ENCODE measurements at regions not wholly inside any gene's neighbourhood (a gene's known extent, or its start where the extent isn't known, plus 50 kb on each side); places are given as distances from the start of the nearest gene placed in this dataset.

DNA sequence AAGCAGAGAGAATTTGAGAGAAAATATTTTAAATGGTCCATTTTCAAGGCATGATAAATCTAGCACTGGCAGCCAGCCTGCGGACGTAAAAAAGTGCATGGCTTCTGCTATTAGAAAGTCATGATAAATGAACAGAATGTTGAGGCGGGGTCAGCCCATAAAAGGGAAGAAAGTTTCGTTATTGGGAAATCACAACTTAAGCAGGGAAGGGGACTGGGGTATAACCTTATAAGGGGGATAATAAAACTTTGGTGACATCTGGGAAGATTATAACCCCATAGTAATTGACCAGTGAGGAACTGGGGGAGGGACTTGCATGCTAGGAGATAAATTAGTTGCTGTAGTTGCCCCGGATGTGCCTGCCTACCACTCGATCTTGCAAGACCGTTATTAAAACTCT is 88.4 kb upstream of the PLSCR4 start:
- H3K27ac ChIP-seq (ENCODE audit: low read depth, low read length) = no peak overlapping the region
- DNase-seq (ENCODE audit: low read depth in 1 of 2, low spot score in 2 of 2) (no peak), FAIRE-seq (no peak)
- ChIA-PET POLR2A (ENCODE audit: partially characterized antibody) (no interaction called here), CTCF (ENCODE audit: partially characterized antibody) (no interaction called here)
- H4K8ac ChIP-seq (ENCODE audit: extremely low read depth, insufficient read depth, low read length) = no peak overlapping the region
- 94% methylated on average over 7 of the region's 7 CpGs; no CpG with 5 or more reads in 1 of the 2 experiments for WGBS, 2 experiments (ENCODE audit: extremely low coverage in 1 of 2, insufficient coverage in 1 of 2, insufficient read length in 1 of 2, insufficient replicate concordance in 2 of 2, low coverage in 1 of 2, low lambda C conversion rate in 2 of 2, missing lambda C conversion rate in 1 of 2)
- no peaks in the 10 kb centered on the region for H3K9me3 ChIP-seq (ENCODE audit: insufficient read depth in 2 of 2, low read depth in 1 of 2, low read length in 1 of 2)
- no peak overlapping the region for H4K5ac ChIP-seq (ENCODE audit: insufficient read length, low read depth, low read length)
- H2BK12ac ChIP-seq (ENCODE audit: low read depth, low read length) = no peak overlapping the region
- no peak overlapping the region for H4K91ac ChIP-seq (replicated peaks; ENCODE audit: insufficient read length, low read length)
- H3K14ac ChIP-seq (ENCODE audit: insufficient read length) = no peak overlapping the region
- H2AFZ ChIP-seq (ENCODE audit: low read length) = no peak overlapping the region
- H3K56ac ChIP-seq (replicated peaks; ENCODE audit: insufficient read length, low read depth, low read length) = no peak overlapping the region
- no peak overlapping the region for H2AK5ac ChIP-seq (ENCODE audit: low read depth, low read length)
- no peak overlapping the region for H3K4me2 ChIP-seq (ENCODE audit: insufficient read depth in 1 of 2, low read depth in 2 of 2, low read length in 2 of 2)
- no peaks in the 10 kb centered on the region for H4K20me1 ChIP-seq (replicated peaks in 1 of 2; ENCODE audit: control insufficient read depth in 1 of 2, insufficient read depth in 2 of 2, low read length in 2 of 2)
- H3K79me1 ChIP-seq (ENCODE audit: low read depth, low read length) = no peaks in the 10 kb centered on the region
- no peak overlapping the region for H3K9ac ChIP-seq (replicated peaks in 1 of 4; ENCODE audit: extremely low read depth in 1 of 4, low read depth in 3 of 4, low read length in 3 of 4)
- no peaks in the 10 kb centered on the region for H3K36me3 ChIP-seq (ENCODE audit: control insufficient read depth in 2 of 4, insufficient read depth in 4 of 4, low read length in 3 of 4)
- H3K4me1 ChIP-seq (replicated peaks in 1 of 4; ENCODE audit: control insufficient read depth in 3 of 4, insufficient read depth in 4 of 4, low read length in 3 of 4) = peaks cover 0 to 3% (median under 1%) of the 10 kb centered on the region in 4 experiments; a peak in 1 of 7 replicates
- H2BK15ac ChIP-seq (ENCODE audit: low read length) = no peak overlapping the region
- H3K23me2 ChIP-seq (ENCODE audit: low read depth, low read length) = no peaks in the 10 kb centered on the region
- H3K4me3 ChIP-seq (ENCODE audit: extremely low read depth in 1 of 4, insufficient read depth in 2 of 4, low read depth in 3 of 4, low read length in 4 of 4) = no peak overlapping the region
- no peak overlapping the region for H3K4ac ChIP-seq (replicated peaks; ENCODE audit: insufficient read length, low read depth, low read length)
- no peak overlapping the region for H2BK120ac ChIP-seq (replicated peaks; ENCODE audit: low read depth, low read length)
- H2BK5ac ChIP-seq (ENCODE audit: low read depth, low read length) = no peak overlapping the region
- H3K79me2 ChIP-seq (ENCODE audit: control insufficient read depth in 1 of 2, insufficient read depth in 2 of 2, low read length in 2 of 2) = no peaks in the 10 kb centered on the region
- no peak overlapping the region for H3K23ac ChIP-seq (ENCODE audit: insufficient read length)
- no peak overlapping the region for H2BK20ac ChIP-seq (ENCODE audit: low read length)
- no peaks in the 10 kb centered on the region for H3K27me3 ChIP-seq (replicated peaks in 1 of 4; ENCODE audit: control insufficient read depth in 3 of 4, extremely low read depth in 1 of 4, insufficient read depth in 3 of 4, low read length in 3 of 4)
- H3K18ac ChIP-seq (ENCODE audit: extremely low read depth, low read length) = no peak overlapping the region
- TF ChIP-seq TBP (IDR thresholded peaks at IDR 0.05; ENCODE audit: low read depth, low read length) (no peak), RAD21 (IDR thresholded peaks at IDR 0.05 in 1 of 2, conservative IDR thresholded peaks at IDR 0.05 in 1 of 2; ENCODE audit: low read depth in 2 of 2, low read length in 2 of 2) (no peak), CHD1 (IDR thresholded peaks at IDR 0.05; ENCODE audit: low read depth, low read length) (no peak), SIRT6 (IDR thresholded peaks at IDR 0.05; ENCODE audit: low read length) (no peak), USF2 (IDR thresholded peaks at IDR 0.05; ENCODE audit: low read length) (no peak), FOSL1 (IDR thresholded peaks at IDR 0.05; ENCODE audit: insufficient read depth, low read depth, low read length) (no peak), TEAD4 (IDR thresholded peaks at IDR 0.05; ENCODE audit: low read depth, low read length) (no peak), SP4 (IDR thresholded peaks at IDR 0.05; ENCODE audit: low read length) (no peak), TAF1 (IDR thresholded peaks at IDR 0.05; ENCODE audit: low read depth, low read length) (no peak), KDM5A (IDR thresholded peaks at IDR 0.05; ENCODE audit: low read length) (no peak), TAF7 (optimal IDR thresholded peaks at IDR 0.05; ENCODE audit: borderline replicate concordance, low read depth, low read length) (no peak), HDAC6 (IDR thresholded peaks at IDR 0.05; ENCODE audit: low read depth, low read length) (no peak), GABPA (IDR thresholded peaks at IDR 0.05; ENCODE audit: borderline replicate concordance, insufficient read depth, low read length) (no peak), SP2 (IDR thresholded peaks at IDR 0.05; ENCODE audit: low read length) (no peak), SIX5 (IDR thresholded peaks at IDR 0.05; ENCODE audit: low read depth, low read length) (no peak), NRF1 (IDR thresholded peaks at IDR 0.05; ENCODE audit: low read depth, low read length) (no peak)
